ENCODE measurements at regions not wholly inside any gene's neighbourhood (a gene's known extent, or its start where the extent isn't known, plus 50 kb on each side); places are given as distances from the start of the nearest gene placed in this dataset.

DNA sequence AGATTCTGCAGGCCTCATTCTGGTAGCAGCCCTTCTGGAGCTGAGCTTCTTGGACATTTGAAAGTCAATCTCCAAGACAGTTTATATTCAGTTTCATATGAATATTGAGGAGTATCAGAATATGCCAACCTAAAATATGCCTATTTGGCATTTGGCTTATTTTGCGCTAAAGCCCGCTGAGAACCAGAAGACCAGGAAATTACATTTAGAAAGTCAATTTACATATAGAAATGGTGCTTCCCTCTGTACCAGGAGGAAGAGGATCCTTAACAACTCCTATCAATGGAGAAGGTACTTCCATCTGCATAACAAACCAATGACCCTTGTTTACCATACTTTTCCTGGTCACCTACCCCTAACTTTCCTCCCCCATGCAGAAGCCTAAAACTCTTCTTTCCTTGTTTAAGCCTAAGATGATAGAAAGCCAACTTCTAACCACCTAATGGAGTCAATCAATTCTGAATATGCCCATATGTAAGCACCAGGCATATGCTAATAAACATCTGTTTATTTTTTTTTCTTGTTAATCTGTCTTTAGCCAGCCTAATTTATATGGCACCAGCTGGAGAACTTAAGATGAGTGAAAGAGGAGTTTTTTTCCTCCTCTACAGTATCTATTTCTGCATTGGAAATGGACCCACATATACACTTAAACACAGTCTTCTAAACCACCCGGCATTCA lies 57.0 kb upstream of the DYNC1I2 start:
- TF ChIP-seq, protein P1, sequence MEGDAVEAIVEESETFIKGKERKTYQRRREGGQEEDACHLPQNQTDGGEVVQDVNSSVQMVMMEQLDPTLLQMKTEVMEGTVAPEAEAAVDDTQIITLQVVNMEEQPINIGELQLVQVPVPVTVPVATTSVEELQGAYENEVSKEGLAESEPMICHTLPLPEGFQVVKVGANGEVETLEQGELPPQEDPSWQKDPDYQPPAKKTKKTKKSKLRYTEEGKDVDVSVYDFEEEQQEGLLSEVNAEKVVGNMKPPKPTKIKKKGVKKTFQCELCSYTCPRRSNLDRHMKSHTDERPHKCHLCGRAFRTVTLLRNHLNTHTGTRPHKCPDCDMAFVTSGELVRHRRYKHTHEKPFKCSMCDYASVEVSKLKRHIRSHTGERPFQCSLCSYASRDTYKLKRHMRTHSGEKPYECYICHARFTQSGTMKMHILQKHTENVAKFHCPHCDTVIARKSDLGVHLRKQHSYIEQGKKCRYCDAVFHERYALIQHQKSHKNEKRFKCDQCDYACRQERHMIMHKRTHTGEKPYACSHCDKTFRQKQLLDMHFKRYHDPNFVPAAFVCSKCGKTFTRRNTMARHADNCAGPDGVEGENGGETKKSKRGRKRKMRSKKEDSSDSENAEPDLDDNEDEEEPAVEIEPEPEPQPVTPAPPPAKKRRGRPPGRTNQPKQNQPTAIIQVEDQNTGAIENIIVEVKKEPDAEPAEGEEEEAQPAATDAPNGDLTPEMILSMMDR (IDR thresholded peaks at IDR 0.05; ENCODE audit: borderline replicate concordance, extremely low read depth, low read length, poor library complexity, severe bottlenecking): no peak
- TF ChIP-seq EZH2 (IDR thresholded peaks at IDR 0.05; ENCODE audit: borderline replicate concordance, low read depth, low read length, severe bottlenecking): no peak

Measured in DND-41 (cell line).